A549 (cell line): ENCODE measurements at regions not wholly inside any gene's neighbourhood (a gene's known extent, or its start where the extent isn't known, plus 50 kb on each side); places are given as distances from the start of the nearest gene placed in this dataset.

Source experiments
- CTCF ChIP-seq: fragments of >200 bp; sonication (Bioruptor Twin); formaldehyde crosslinking; IDR thresholded peaks from 3 replicates; pipeline ENCODE4 v1.5.1; 2016
- HDAC2 ChIP-seq: fragments of 200-600 bp; sonication (generic); IDR thresholded peaks from 2 replicates; pipeline ENCODE4 v1.6.1; 2016

GRCh38 chr16:85353013-85353412 is 240.7 kb upstream of the CIBAR2 start:
- no peak for TF ChIP-seq CTCF
- no peak for TF ChIP-seq HDAC2
